ENCODE measurements at regions not wholly inside any gene's neighbourhood (a gene's known extent, or its start where the extent isn't known, plus 50 kb on each side); places are given as distances from the start of the nearest gene placed in this dataset.

GRCh38 chr4:134632056-134632455 is 430.5 kb upstream of the PABPC4L start:
- TF ChIP-seq CTCF (IDR thresholded peaks at IDR 0.05; ENCODE audit: insufficient read depth, low read depth, low read length) = no peak
- no peak for TF ChIP-seq EZH2 (IDR thresholded peaks at IDR 0.05; ENCODE audit: insufficient read depth, low read length)

Measured in astrocyte (in vitro differentiated cells and primary cell).